Activated CD4-positive, CD25-positive, alpha-beta regulatory T cell treated with anti-CD3 and anti-CD28 coated beads, Interleukin-2, amount 50 U/mL, for 24 hours (primary cell): ENCODE measurements at regions not wholly inside any gene's neighbourhood (a gene's known extent, or its start where the extent isn't known, plus 50 kb on each side); places are given as distances from the start of the nearest gene placed in this dataset.
"Not testable (repeated sequence)": the region's sequence is repeated elsewhere in the genome, so short reads cannot be mapped to it uniquely, and the experiment has no call there.

Experiments
- ATAC-seq, 2 donors: fragments of 150-1000 bp; cut with Tn5 transposase; one replicate each; pipeline ENCODE4 v1.10.0; 2021; ENCODE audit warnings: mild to moderate bottlenecking in 1 of 2, moderate library complexity in 1 of 2

- ATAC-seq: no peak
Observed at GRCh38 chr11:80297858-80298632, 857.2 kb upstream of the TENM4 start.

GRCh38 chr11:80293293-80293692 is 852.5 kb upstream of the TENM4 start:
- ATAC-seq: no peak

GRCh38 chr11:80284946-80285785 is 844.3 kb upstream of the TENM4 start:
- no peak for ATAC-seq

DNA sequence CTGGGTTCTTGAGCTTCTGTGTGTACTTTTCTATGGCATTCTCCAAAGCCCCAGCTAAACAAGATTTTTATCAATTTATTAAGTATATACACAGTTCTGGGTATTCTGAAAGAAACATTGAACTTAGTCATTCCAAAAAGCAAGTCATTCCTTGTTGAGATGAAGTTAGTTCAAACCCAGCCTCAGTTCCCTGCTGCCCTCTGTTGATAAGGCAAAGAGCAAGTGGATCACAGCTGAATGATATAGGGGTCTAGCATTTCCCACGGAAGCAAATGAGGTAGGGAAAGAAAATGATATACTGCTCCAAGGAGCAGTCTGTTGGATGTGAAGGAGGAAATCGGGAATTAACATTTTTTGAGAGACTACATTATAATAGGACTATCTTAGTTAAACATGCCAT is 841.8 kb upstream of the TENM4 start:
- ATAC-seq: no peak

DNA sequence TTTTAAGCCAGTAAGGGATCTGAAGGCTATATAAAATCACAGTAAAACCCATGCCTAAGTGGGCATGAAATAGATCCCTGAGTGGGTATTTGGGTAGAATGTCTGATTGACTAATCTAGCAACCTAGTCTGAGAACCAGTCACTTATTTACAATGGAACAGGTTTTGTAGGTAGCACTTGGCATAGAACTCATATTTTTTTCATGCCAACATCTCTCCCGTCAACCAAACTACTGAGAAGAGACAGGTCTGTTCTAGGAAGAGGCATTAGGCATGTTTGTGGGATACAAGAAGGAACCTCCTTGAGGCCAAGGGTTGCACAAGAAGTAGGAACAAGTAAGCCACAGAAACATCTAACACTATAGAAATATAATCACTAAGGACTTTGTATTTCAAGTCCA is 840.4 kb upstream of the TENM4 start:
- ATAC-seq: no peak

- no peak for ATAC-seq
Observed at GRCh38 chr11:80280737-80281136, 839.9 kb upstream of the TENM4 start.

DNA sequence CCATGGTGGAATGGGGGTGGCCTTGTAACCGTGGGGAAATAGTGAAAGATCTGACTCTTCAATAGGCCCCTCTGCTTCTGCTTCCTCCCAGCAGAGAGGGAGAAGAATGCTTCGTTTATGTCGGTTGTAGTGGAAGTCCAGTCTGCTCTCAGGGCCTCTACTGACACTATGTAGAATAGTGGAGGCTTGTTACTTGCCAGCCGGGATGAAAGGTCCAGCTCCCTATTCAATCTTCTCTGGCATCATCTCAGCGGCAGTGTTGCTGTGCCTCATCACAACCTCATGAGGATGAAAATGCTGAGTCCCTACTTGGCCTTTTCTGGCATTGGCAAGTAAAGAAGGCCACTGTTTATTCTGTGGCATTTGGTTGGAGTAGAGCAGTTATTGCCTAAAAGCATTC is 820.9 kb upstream of the TENM4 start:
- ATAC-seq: no peak

- ATAC-seq: not testable (repeated sequence)
Observed at GRCh38 chr11:80257319-80258015, 816.6 kb upstream of the TENM4 start.

DNA sequence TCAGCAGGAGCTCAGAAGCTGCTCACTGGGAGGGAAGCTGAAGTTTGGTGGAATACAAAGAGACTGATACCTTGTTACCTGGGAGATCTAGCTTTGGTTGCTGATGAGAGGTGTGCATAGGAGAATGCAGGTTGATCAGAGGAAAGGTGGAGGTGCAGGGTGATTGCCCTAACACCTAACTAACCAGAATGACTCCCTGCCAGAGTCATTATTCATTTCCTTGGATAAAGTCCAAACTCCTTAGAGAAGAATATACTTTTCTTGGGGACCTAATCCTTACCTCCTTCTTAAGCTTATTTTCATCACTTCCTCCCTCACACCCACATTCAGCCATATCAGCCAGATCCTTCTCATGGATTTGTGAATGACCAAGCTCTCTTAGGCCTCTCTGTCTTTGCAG is 814.2 kb upstream of the TENM4 start:
- ATAC-seq: no peak

- no peak for ATAC-seq
Observed at GRCh38 chr11:80241766-80242165, 800.9 kb upstream of the TENM4 start.

DNA sequence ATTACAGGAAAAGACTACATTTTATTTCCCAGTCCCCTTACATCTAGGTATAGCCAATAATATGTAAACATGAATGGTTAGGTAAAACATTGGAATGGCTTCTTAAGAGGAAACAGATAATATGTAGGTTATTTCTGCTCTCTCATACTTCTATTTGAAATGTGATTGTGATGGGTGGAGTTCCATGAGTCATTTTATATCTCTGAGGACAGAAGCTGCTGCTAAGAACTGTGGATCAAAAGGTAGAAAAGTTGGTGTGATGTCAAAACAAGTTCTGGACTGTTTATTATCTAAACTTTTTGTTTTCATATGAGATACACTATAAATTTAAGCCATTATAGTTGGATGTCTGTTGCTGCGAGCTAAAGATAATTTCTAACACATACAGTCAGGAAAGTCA is 799.4 kb upstream of the TENM4 start:
- ATAC-seq: no peak

DNA sequence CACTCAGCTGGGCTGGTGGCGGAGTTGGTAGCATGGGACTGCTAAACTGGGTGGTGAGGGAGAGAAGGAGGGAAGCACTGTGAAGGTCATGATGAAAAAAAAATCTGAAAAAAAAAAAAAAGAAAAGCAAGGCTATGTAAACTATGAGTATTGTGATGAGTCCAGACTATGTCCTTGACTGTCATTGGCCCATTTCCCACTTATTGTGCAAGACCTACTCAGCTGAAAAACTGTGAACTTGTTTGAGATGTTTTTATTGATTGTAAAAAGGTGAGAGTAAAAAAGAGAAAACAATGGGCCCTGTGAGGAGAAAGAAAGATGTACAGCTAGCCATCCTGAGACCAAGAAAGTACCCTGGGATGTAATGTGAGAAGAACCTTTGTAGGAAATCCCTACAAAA is 798.4 kb upstream of the TENM4 start:
- no peak for ATAC-seq

GRCh38 chr11:80227915-80228314 is 787.1 kb upstream of the TENM4 start:
- ATAC-seq: no peak

DNA sequence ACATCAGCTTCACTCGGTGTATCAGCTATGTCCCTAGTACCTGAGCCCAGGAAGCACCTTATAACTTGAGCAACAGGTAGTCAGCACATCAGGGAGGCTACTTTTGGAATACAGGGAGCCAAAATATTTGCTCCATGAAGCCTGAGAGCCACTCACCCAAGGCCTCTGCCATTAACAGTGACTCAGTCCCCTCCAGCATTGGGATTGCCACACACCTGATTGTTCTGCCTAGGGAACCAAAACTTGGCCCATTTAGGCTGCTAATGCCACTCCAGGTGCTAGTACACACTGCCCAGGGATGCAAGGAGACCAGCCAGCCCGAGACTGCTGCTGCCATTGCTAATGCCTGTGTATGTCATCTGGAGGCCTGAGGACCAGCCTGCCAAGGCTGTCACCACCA is 773.6 kb upstream of the TENM4 start:
- ATAC-seq: no peak

GRCh38 chr11:80211673-80212072 is 770.8 kb upstream of the TENM4 start:
- no peak for ATAC-seq

- no peak for ATAC-seq
Observed at GRCh38 chr11:80204021-80204420, 763.2 kb upstream of the TENM4 start.

GRCh38 chr11:80196932-80197554 is 756.2 kb upstream of the TENM4 start:
- no peak for ATAC-seq

DNA sequence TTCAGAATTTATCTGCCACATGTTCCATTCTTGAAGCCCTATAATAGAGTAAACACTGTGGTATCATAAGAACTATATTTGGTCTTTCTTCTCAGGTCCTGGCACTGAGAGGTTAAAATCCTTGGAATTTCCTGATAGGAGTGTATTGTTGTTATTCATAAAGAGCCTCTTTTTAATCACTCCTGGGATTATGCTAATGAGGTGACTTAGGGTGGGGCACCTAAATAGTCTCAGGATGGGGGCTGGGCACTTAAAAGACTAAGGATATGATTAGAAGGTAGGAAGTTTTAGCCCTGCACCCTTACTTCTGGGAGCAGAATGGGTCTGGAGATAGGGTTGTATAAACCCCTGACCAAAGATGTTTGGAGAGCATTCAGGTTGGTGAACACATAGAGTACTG is 755.2 kb upstream of the TENM4 start:
- ATAC-seq: no peak

GRCh38 chr11:80194625-80195024 is 753.8 kb upstream of the TENM4 start:
- no peak for ATAC-seq

DNA sequence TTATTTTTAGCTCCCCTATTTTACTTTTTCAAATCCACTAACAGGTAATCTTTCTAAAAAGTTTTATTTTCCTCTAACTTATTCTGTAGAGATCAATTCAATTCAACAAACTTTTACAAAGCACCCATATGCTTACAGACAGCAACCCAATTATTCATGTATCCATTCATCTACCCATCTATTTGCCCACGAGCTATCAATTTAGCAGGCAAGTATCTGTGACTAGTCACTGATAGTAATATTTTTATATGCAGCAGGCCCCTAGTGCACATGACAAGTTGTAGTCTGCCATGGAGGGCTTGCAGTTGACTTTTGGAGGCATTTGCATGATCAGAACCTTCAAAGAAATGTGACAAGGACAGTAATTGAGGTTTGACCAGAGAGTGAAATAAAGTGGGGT is 753.2 kb upstream of the TENM4 start:
- no peak for ATAC-seq

- ATAC-seq: no peak
Observed at GRCh38 chr11:80188076-80188627, 747.3 kb upstream of the TENM4 start.

DNA sequence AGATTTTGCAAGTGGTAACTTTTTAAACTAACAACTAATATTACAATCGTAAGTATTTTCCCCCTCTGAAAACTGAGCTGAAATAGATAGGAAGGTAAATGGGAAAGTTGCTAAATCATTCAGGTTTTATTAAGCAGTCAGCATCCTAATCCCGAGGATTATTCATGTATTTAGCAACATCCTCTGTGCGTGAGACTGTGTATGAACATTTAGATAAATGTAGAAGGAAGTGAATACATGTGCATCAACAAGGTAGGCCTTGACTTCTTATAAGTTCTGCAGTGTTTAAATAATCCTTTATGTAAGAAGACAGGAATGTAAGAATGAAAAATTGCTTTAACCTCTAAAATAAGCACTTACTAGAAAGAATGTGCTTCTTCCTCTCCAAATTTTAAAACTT is 745.9 kb upstream of the TENM4 start:
- ATAC-seq: no peak

GRCh38 chr11:80182901-80183300 is 742.1 kb upstream of the TENM4 start:
- no peak for ATAC-seq
